ENCODE measurements at regions not wholly inside any gene's neighbourhood (a gene's known extent, or its start where the extent isn't known, plus 50 kb on each side); places are given as distances from the start of the nearest gene placed in this dataset.

DNA sequence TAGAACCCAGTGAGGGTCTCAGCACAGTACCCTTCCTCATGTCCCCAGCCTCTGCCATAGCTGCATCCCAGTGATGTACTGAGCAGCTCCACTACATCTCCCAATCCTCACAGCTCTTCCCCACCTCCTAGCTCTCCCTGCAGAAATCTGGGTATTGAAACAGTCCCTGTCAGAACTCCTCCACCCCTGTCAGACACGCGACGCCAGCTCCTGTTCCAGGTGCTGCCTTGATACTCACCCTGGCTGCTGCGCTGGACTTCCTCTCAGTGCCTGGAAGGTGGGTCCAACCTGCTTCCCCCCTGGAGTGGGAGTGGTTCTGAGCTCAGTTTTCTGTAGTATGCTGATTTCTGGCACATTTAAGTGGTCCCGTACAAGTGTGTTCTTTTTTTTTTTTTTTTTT lies 160.9 kb upstream of the SLCO3A1 start:
- DNase-seq: no peak

DNA sequence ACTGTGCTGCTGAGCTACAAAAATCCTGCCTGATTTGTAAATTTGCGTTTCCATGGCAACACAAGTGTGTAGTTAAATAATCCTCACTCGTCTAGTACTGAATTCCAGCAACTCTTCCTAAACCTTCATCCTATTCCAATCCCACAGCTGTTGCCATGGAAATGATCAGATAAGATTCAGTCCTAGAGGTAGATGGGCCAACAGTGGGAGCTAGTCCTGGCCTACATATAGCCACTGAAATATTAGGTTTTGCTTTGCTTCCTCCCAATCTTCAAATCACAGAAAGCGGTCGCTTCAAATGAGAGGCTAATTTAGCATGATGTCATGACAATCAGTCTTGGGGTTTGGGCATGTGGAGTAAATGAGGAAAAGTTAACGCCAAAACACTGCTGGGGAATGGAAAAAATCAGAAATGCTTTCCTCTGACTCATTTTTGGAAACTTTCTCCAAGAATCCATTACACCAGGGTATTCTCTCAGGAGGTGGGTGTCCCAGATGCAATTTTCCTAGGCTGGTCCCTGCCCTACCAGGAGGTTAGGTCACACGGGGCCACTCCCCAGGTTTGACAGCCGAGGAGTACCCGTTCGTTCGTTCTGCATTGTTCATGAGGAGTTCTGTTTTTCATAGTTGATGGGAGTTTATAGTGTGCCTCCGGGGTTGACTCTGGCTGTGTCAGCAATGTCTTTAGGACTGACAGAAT lies 159.2 kb upstream of the SLCO3A1 start:
- DNase-seq: no peak

DNA sequence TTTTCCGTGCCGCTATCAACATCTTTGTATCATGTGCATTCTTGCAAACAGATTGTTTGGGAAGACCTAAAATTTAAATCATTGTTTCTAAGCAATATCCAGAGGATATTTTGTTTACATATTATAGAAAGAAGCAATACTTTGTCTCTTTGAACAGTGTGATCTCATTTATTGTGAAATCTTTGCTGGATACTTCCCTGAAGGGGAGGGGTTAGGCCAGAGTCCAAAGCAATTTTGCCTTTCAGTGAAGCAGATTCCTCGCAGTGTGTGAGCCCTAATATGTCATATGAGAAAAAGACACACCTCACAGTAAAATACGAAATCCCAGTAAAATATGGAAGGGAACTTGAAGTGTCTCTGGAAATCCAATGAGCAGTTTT lies 158.7 kb upstream of the SLCO3A1 start:
- no peak for DNase-seq

DNA sequence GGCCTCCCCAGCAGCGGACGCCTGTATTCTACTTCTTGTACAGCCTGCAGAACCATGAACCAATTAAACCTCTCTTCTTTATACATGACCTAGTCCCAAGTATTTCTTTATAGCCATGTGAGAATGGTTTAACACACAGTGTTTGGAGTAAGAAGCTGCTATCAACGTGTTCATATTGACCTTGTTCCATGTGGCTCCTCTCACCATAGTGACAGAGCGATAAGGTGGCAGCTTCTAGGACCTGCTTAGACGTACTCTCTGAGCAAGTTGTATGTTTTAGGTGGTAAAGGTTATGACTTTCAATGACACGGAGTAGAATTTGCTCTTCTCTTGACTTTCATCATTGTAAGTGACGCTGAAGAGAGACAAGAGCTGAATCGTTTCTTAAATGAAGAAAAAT lies 157.7 kb upstream of the SLCO3A1 start:
- no peak for DNase-seq

DNA sequence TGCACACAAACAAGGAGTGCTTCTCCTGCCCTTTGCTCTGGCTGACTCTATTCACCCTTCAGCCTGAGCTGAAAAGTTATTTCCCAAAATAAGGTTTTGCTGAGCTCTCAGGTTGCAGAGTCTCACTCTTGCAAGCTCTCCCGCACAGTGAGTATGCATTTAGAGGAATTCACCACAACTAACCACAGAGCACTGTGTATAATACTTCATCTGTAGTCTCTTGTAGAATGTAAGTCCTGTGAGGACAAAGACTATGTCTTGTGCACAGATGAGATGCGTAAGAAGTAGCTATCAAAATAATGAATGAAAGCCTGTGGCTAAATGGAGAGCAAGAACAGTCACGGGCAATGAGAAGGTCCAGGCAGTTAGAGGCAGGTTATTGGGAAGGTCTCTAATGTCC lies 156.5 kb upstream of the SLCO3A1 start:
- DNase-seq: no peak

DNA sequence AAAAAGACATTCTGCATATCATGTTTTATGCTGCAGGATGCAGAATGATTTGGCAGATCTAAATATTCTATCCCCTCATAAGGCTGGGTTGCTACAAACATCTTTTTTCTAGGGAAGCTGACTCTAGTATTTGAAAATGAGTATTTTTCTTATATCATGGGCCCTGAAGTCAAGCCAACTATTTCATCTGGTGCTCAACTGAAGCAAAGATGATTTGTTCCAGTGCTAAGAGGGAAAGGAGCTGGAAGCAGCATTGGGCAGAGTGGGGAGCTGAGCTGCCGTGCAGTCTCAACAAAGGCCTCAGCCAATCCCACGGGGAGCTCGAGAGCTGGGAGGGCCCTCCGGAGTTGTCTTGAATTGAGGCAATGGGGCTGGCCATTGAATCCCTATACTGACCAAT lies 155.3 kb upstream of the SLCO3A1 start:
- DNase-seq: no peak

DNA sequence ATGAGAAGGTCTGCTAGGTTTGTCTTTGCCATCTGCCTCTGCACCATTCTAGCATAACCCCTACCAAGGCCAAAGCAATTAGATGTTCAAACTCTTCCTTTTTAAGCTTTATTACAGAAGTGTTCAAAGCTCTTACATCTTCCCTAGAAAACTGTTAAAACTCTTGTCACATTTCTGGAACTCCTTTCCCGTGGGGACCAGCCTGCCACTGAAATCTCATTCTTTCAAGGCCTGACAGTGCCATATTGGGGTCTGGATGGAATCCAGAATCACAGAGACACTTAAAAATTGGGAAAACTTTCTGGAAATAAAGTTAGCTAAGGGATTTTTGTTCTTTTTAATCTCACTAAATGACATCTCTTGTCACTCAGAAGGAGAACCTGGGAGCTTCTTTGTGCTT lies 153.8 kb upstream of the SLCO3A1 start:
- DNase-seq: no peak

DNA sequence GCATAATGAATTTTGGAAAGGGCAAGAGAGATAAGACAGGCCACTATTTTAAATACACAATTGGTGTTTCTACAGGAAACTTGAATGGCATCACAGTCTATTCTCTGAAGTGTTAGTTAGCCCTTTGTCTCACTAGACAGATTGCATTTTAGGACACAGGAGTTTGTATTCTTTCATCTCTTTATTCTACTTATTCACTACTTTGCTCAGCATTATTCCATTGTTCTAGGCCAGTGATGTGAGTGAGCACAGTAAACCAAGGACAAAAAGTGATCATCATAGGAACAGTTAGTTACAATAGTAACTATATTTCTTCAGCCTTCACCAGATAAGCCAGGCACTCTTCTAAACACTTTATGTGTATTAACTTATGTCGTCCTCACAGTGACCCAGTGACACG lies 150.2 kb upstream of the SLCO3A1 start:
- DNase-seq: no peak

DNA sequence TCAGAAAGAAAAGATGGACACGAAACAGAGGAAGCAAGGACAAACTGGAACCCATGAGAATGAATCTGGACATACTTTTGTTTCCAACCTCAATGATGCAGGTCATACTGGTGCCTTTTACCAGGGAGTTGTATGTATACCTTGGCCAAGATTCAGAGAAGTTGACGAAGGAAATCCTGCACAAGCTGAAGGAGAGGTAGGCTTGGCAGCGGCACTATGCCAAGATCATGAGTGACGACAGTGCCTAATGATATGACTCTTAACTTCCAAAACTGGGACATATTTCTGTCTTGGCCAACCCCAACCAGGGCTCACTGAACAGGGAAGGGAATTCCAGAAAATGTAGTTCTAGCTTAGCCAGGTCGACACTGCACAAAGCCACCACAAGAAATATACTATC lies 149.2 kb upstream of the SLCO3A1 start:
- no peak for DNase-seq

DNA sequence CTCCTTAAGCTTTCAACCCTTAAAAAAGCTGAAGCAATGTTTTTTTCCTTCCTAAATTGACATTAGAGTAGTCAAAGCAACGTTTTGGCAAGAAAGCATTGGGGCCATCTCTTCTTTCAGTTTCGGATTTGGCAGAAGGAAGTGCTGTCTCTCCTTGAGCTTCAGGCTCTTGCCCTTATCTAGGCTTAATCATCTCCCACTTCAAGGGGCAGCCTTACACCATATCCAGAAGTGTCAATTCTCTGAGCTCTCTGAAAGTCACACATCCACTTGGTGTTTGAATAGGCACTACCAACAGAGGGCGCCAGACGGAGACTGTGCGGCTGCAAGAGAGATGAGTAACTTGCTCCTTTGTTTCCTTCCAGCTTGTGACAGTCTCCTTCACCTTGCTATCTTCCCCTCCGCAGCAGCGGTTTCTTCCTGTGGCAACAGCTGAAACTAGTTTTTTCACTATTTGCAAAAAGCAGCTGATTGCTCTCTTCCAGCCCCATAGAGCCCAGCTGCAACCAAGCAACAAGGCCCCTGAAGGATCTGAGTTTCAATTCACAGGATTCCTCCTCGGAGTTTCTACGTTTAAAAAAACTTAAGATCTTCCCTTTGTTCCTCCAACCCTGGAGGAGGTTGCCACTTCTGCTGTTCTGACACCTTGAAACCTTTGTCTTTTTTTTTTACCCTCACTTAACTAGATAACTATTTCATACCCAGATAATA lies 147.0 kb upstream of the SLCO3A1 start:
- DNase-seq: peak; percentile 79

DNA sequence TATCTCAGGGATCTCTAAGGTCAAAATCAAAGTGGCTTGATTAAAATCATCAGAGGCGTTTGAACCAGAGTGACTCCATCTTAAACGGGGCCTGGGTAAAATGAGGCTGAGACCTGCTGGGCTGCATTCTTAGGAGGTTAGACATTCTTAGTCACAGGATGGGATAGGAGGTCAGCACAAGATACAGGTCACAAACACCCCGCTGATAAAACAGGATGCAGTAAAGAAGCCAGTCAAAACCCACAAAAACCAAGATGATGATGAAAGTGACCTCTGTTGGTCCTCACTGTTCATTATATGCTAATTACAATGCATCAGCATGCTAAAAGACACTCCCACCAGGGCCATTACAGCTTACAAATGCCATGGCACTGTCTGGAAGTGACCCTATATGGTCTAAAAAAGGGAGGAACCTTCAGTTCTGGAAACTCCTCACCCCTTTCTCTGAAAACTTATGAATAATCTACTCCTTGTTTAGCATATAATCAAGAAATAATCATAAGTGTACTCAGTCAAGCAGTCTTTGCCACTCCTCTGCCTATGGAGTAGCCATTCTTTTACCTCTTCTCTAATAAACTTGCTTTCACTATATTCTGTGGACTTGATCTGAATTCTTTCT lies 143.3 kb upstream of the SLCO3A1 start:
- DNase-seq: no peak

DNA sequence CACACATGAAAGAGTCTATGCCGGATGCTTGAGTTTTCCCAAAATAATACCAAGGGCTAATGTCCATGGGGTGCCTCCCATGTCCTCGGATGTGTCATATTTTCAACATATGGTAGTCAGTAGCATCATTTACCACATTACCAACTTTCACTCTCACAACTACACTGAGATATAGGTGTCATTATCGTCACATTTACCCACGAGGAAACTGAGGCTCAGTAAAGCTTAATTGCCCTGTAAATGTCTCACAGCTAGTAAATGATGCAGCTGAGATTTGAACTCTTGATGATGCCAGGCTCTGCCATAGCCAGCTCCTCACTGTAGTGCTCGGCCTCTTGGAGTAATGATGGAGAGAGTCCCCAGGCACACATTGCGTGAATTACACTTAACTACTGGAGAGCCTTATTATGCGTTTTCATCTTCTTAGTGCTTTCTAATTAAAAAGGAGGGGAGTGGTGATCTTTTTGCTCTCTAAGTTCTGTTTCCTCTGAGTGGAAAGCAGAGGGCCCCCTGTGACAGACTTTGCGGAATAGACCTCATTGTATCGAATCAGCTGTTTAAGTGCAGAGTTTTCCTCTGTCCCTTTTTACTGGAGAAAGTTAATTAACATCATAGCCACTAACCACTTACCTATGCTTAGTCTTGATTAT lies 142.0 kb upstream of the SLCO3A1 start:
- no peak for DNase-seq

DNA sequence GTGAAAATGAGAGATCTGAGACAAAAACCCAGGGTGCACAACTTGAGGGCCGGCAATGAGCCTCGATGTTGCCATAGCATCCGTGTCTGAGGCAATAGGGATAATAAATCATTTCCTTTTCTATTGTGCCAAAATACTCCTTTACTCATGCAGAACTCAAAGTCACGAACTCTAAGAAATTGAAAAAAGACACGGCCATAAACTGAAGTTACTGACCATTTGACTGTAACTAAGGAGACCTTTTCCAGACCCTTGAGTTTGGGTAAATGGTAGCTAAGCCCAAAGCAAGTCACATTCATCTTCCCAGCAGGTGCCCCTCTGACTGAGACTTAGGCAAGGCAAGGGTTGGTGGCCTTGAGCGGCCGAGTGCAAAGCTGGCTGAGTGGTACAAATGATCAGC lies 141.2 kb upstream of the SLCO3A1 start:
- DNase-seq: no peak

DNA sequence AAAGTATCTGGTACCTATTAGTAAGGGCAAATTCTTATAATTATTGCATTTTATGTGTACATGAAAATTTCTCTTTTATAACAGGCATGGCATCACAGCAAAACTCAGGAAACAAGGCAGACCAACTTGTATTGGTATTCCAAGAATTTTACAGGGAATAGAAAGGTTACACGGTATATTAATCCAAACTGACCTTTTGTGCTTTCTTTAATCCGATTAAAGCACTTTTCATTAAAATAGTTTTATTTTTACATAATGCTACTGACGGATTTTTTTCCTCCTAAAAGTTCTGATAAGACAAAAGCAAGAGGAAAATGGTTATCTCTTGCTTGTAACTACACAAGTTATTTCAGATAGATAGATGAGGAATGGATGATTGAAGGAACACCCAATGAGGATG lies 137.0 kb upstream of the SLCO3A1 start:
- DNase-seq: no peak

DNA sequence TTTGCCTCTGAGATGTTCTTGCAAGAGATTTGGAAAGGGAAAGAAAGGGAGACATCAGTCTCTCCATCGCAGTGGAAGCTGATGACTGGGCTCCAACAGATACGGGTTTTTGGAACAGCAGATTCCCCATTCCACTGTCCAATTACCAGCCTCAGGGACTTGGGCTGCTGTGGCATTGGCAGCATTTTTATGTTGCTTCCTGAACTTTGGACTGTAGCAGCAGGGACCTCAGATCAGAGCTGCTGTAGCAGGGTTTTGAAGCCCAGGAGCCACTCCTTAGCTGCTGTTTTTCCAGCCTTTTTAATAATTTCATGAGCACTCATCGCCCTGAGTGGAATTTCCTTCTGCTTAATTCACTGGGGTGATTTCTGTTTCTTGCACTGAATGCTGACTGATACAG lies 135.7 kb upstream of the SLCO3A1 start:
- no peak for DNase-seq

DNA sequence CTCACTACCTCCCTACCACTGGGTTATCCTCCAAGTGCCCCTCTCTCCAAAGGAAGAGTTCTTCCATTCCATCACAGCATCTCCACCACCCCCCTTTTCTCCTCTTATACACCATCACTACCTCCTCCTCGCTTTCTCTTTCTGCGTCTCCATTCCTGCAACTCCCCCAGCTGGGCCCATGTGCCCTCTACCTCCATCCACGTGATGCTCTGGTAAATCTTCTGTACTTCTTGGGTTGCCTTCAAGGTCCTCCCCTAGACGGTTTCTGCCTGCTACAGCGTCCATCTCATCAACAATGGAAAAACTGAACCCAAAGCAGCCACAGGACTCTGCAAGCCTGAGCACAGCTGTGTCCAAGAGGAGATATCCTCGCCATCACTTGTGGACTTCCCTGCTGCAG lies 129.5 kb upstream of the SLCO3A1 start:
- DNase-seq: no peak

DNA sequence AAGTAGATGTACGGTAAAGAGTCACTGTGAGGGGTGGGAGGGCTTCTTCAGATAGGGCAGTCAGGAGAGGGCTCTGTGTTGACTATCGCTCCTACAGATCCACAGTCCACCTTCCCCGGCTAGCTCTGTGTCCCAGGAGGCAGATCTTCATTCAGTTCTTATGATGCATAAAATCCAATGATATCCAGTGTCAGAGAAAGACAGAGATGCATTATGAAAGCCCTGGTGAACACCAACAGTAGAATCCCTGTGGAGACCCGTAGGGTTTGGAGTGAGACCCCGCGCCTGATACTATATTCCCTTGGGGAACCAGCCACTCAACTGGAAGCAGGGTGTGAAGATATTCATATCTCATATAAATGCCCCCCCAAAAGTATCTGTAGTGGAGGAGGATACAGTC lies 119.8 kb upstream of the SLCO3A1 start:
- no peak for DNase-seq

DNA sequence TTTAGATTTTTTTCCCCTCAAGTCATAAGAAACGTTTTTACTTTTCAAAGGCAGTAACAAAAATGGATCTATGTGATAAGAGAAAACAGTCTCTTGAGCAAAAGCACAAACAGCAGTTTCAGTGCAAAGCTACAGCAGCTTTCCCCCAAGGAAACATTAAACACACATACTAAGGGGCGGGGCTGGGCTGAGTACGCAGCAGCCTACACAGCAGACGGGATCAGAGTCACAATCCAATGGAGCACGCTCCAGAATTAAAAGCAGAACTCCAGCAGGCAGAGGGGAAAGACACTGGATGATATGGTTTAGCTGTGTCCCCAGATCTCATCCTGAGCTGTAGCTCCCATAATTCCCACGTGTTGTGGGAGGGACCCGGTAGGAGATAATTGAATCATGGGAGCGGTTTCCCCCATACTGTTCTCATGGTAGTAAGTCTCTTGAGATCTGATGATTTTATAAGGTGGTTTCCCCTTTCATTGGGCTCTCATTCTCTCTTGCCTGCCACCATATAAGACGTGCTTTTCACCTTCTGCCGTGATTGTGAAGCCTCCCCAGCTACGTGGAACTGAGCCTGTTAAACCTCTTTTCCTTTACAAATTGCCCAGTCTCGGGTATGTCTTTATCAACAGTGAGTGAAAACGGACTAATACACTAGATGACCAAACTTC lies 116.2 kb upstream of the SLCO3A1 start:
- DNase-seq: no peak

DNA sequence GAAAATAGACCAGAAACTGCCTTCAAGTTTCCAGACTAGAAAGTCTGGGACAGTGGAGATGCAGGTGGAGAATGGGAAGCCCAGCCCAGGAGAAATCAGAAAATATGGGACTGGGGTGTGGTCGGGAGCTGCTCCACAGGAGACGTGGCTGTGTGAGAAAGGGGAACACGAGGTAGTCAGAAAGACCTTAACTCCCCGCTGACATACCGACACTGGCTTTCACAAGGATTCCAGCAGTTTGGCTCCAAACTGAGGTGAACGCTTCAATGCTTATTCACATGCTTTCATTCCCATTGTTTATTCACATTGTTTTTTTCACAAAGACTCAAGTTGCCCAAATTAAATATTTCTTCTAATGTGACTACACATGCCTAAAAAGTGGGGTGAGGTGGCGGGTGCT lies 111.5 kb upstream of the SLCO3A1 start:
- no peak for DNase-seq

DNA sequence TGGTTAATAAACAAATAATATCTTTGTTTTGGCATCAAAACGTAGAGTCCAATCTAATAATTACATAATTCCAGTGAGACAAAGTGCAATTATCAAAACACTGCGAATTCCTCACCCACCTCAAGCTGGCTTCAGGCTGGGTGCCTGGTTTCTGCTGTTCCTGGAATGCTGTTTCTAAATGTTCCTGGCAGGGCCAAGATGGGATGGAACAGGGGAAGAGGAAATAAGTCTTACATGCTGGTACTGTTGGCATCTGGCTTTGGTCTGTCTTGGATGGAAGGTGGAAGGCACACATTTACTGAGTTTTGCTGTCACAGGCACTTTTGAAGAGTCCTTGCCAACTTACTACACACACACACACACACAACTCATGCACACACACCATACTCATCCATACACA lies 101.9 kb upstream of the SLCO3A1 start:
- no peak for DNase-seq

DNA sequence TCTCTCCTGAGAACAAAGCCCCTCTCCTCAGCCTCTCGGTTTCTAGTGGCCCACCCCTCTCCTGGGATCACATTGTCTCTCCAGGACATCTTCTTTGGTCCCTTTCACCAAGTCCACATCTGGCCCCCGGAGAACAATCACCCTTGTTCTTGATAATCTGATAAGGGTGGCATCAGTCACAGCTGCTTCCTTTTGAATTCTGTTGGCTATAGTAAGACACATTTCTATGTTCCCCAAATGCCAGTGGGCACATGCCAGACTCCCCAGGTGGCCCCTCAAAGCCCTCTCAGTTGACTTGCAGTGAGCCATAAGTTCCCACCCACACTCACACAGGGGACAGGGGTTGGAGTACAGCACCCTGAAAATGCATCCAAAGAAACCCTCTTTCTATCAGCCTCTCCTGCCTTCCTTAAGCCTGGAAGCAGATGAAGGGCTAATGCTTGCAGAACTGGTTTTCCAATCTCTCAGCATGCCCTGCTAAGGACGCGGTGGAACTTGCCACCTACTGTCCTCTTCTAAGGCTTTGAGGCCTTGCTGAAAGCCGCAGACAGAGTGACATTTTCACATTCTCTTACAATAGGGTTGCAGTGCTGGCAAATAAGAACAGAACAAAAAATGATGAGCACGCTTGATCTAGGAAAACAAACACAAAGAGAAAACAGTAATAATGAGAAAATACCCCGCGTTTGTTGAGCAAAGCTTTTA lies 101.3 kb upstream of the SLCO3A1 start:
- DNase-seq: no peak

DNA sequence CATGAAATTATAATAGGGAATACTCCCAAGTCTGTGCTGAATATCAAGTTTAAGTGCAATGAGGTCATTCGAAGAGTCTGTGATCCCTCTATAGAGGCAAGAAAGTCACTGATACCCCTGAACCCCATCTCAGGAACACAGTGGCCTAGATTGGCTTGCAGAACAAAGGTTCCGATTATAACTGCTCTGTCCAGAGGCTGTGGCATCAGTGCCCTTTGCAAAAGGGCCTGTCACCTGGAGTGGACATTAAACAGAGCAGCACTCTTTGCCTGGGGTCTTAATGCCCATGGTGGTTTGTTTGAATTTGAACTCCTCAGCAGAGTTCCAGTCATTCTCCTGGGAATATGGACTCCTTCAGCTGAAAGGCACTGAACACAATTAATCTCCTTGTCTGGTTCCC lies 93.9 kb upstream of the SLCO3A1 start:
- DNase-seq: no peak

DNA sequence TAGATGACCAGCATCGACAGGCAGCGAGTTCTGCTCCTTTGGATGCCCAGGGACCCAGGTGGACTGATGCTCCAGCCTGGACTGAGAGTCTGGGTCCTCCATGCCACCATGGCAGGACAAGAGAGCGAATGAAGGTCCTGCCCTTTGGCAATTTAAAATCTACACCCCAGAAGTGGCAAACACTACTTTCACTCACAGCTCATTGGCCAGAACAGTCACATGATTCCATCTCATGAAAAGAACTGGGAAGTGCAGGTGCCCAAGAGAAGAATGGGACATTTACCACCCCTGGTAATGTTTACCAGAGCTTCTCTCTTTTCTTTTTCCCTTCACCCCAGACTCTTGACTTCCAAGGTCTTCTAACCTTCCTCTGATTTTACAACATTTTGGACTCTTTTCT lies 87.8 kb upstream of the SLCO3A1 start:
- DNase-seq: no peak
